Tibial artery (tissue), 4 donors: ENCODE measurements at regions not wholly inside any gene's neighbourhood (a gene's known extent, or its start where the extent isn't known, plus 50 kb on each side); places are given as distances from the start of the nearest gene placed in this dataset.

Experiments
- DNase-seq, 2 donors: peaks; one replicate each; pipeline ENCODE4 v3.0.0-alpha.2; 2019
- H3K27ac ChIP-seq, 2 donors: fragments of 200-600 bp; sonication (generic) in 1 of 2; 1 replicate in 1 of 2; 2 replicates in 1 of 2; pipeline ENCODE4 v1.5.1; 2018 to 2019; ENCODE audit warnings: mild to moderate bottlenecking in 1 of 2
- H3K27me3 ChIP-seq, 2 donors: fragments of 200-600 bp; sonication (generic) in 1 of 2; one replicate each; pipeline versions ENCODE4 v1.5.1 to v1.6.0; 2016 to 2019
- H3K36me3 ChIP-seq, 3 donors: fragments of 200-600 bp; sonication (generic) in 2 of 3; one replicate each; pipeline ENCODE4 v1.5.1; 2016 to 2019; ENCODE audit warnings: mild to moderate bottlenecking in 2 of 3
- H3K4me1 ChIP-seq, 4 donors: fragments of 200-600 bp; sonication (generic) in 2 of 4; 1 replicate in 3 of 4; 2 replicates in 1 of 4; pipeline ENCODE4 v1.5.1; 2016 to 2019
- H3K4me3 ChIP-seq, 2 donors: fragments of 200-600 bp; sonication (generic) in 1 of 2; 1 replicate in 1 of 2; 2 replicates in 1 of 2; pipeline ENCODE4 v1.5.1; 2018 to 2019; ENCODE audit warnings: mild to moderate bottlenecking in 2 of 2
- H3K9me3 ChIP-seq, 3 donors: fragments of 200-600 bp; sonication (generic) in 1 of 3; one replicate each; pipeline ENCODE4 v1.5.1; 2016 to 2019
- intact Hi-C: fragments of 100-400 bp; cut with DNase I; formaldehyde crosslinking; loops from one replicate; pipeline ENCODE4 v1.15.0; 2023; ENCODE audit warnings: low total_unique reads
- TF ChIP-seq, protein P1 (sequence below), 2 experiments: fragments of 200-600 bp in 1 of 2; fragments of 450-650 bp in 1 of 2; IDR thresholded peaks; one replicate each; pipeline ENCODE4 v1.5.1; 2017 to 2019; ENCODE audit warnings: antibody characterized with exemption in 2 of 2, mild to moderate bottlenecking in 1 of 2, moderate library complexity in 1 of 2

DNA sequence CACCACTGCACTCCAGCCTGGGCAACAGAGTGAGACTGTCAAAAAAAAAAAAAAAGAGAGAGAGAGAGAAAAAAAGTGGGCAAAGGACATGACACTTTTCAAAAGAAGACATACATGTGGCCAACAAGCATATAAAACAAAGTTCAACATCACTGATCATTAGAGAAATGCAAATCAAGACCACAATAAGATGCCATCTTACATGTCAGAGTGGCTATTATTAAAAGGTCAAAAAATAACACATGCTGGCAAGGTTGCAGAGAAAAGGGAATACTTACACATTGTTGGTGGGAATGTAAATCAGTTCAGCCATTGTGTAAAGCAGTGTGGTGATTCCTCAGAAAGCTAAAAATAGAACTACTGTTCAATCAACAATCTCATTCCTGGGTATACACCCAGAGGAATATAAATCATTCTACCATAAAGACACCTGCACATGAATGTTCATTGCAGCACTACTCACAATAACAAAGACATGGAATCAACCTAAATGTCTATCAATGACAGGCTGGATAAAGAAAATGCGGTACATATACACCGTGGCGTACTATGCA is 94.9 kb upstream of the TRIM2 start:
- H3K4me1 ChIP-seq = no peaks in the 10 kb centered on the region
- H3K36me3 ChIP-seq = no peaks in the 10 kb centered on the region
- no peaks in the 10 kb centered on the region for H3K27me3 ChIP-seq
- intact Hi-C loops = no loop called here
- TF ChIP-seq, protein P1, sequence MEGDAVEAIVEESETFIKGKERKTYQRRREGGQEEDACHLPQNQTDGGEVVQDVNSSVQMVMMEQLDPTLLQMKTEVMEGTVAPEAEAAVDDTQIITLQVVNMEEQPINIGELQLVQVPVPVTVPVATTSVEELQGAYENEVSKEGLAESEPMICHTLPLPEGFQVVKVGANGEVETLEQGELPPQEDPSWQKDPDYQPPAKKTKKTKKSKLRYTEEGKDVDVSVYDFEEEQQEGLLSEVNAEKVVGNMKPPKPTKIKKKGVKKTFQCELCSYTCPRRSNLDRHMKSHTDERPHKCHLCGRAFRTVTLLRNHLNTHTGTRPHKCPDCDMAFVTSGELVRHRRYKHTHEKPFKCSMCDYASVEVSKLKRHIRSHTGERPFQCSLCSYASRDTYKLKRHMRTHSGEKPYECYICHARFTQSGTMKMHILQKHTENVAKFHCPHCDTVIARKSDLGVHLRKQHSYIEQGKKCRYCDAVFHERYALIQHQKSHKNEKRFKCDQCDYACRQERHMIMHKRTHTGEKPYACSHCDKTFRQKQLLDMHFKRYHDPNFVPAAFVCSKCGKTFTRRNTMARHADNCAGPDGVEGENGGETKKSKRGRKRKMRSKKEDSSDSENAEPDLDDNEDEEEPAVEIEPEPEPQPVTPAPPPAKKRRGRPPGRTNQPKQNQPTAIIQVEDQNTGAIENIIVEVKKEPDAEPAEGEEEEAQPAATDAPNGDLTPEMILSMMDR (IDR thresholded peaks at IDR 0.05) = no peak
- DNase-seq = no peak
- no peak overlapping the region for H3K27ac ChIP-seq
- peaks cover 0 to 3% (median 0%) of the 10 kb centered on the region in 3 donors for H3K9me3 ChIP-seq
- H3K4me3 ChIP-seq = no peak overlapping the region

DNA sequence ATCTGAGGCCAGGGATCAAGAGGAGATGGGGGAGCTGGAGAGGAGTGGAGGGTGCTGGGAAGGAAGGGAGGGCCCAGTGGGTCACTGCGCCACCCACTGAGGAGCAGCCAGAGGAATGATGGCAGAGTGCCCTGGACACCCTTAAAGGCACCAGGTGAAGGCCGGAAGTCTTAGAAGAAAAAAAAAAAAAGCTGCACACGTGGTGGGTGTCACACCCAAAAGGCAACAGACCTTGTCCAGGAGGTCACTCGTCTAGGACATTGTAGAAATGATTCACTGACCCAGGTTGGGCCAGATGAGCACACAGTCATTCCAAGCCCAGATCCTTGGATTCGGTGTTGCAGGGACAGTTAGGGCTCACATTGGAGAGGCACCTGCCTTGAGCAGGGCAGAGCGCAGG is 93.5 kb upstream of the TRIM2 start:
- intact Hi-C loops = no loop called here
- no peak for DNase-seq
- TF ChIP-seq, protein P1 (IDR thresholded peaks at IDR 0.05) = no peak
- Histone ChIP-seq H3K36me3 (no peaks in the 10 kb centered on the region), H3K27ac (no peak overlapping the region), H3K4me3 (no peak overlapping the region), H3K4me1 (peaks cover 0 to 12% (median 11%) of the 10 kb centered on the region in 4 donors), H3K9me3 (no peaks in the 10 kb centered on the region), H3K27me3 (no peaks in the 10 kb centered on the region)

DNA sequence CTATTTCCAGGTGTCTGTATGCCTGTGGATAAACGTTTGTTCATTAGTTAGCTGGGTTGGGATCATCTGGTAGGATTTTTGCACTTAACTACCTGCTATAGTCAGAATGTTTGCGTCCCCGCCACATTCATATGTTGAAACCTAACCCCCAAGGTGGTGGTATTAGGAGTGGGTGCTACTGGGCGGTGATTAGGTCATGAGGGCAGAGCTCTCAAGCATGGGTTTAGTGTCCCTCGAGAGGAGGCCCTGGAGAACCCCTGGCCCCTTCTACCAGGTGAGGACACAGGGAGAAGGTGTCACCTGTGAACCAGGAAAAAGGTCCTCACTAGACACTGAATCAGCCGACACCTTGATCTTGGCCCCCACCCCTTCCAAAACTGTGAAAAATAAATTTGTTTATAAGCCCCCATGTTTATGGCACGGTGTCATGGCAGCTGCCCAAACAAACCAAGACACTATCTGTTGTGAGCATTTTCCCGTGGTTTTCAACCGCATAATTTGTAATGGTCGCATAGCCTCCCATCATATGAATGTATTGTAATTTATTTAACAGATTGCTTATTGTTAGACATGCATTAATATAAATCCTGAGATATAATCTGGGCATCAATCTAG is 92.7 kb upstream of the TRIM2 start:
- H3K36me3 ChIP-seq = no peaks in the 10 kb centered on the region
- no peak overlapping the region for H3K27ac ChIP-seq
- TF ChIP-seq, protein P1 (IDR thresholded peaks at IDR 0.05) = no peak
- DNase-seq = no peak
- intact Hi-C loops = no loop called here
- H3K27me3 ChIP-seq = no peaks in the 10 kb centered on the region
- no peak overlapping the region for H3K4me3 ChIP-seq
- H3K4me1 ChIP-seq = peaks cover 0 to 20% (median 19%) of the 10 kb centered on the region in 4 donors
- H3K9me3 ChIP-seq = no peaks in the 10 kb centered on the region

DNA sequence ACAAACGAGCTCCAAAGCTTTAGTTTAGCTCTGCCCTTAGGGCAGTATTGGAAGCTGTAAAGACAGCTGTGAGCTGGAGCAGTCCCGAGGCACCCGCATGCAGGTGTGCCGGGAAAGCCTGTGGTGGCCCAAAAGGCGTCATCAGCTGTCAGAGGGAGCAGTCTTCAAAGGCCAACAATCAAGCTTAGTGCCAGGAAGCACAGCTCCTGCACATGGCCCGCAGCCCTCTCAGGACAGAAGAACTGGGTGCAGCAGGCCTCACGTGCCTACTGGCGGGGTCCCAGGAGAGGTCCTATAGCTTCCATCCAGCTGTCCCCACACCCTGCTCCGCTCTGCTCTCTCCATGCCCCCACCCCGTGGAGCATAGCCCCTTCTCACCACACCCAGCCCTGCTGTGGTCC is 92.2 kb upstream of the TRIM2 start:
- peaks cover 0 to 21% (median 20%) of the 10 kb centered on the region in 4 donors for H3K4me1 ChIP-seq
- no peak overlapping the region for H3K4me3 ChIP-seq
- no peaks in the 10 kb centered on the region for H3K27me3 ChIP-seq
- DNase-seq = no peak
- no peaks in the 10 kb centered on the region for H3K36me3 ChIP-seq
- TF ChIP-seq, protein P1 (IDR thresholded peaks at IDR 0.05) = no peak
- H3K9me3 ChIP-seq = no peaks in the 10 kb centered on the region
- H3K27ac ChIP-seq = no peak overlapping the region
- intact Hi-C loops = no loop called here

DNA sequence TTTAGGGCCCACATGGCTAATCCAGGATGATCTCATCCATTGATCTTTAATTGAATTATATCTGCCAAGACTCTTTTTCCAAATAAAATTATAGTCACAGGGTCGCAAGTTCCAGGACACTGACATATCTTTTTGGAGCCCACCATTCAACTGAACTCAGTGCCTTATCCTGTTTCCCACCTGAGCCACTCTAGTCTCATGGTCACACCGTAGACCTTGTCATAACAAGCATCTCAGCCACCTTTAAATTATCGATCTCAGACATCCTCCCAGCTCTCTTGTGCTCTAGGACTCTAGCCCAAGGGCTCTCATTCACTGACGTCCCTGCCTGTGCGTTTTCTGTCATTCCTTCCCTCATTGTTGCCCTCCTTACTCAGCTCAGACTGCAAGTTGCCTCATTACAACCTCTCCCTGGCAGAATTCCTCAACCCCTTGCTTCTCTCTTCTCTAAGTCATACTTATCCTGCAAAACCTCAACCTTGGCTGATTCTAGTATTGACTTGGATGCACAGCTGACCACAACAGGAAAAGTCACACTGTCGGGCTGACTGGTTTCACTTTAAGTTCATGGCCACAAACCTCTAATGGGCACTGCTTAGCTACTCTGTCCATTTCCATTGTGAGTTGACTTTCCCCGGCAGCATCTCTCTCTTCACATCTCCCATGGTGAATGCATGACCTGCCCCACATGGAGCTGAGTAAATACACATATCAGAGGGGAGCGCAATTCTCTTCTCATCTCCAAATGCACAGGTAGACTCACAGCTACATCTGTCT is 91.0 kb upstream of the TRIM2 start:
- H3K4me3 ChIP-seq = no peak overlapping the region
- H3K27me3 ChIP-seq = no peaks in the 10 kb centered on the region
- TF ChIP-seq, protein P1 (IDR thresholded peaks at IDR 0.05) = no peak
- no peak overlapping the region for H3K27ac ChIP-seq
- intact Hi-C loops = no loop called here
- DNase-seq = no peak
- H3K4me1 ChIP-seq = peaks cover 0 to 21% (median 20%) of the 10 kb centered on the region in 4 donors
- no peaks in the 10 kb centered on the region for H3K36me3 ChIP-seq
- H3K9me3 ChIP-seq = no peaks in the 10 kb centered on the region
